IMR-90 (cell line): ENCODE measurements at regions not wholly inside any gene's neighbourhood (a gene's known extent, or its start where the extent isn't known, plus 50 kb on each side); places are given as distances from the start of the nearest gene placed in this dataset.

Source experiments
- ATAC-seq: fragments of 200-7000 bp; cut with Tn5 transposase; 2 replicates; pipeline ENCODE4 v1.9.1; 2020; ENCODE audit warnings: low read depth, mild to moderate bottlenecking, moderate library complexity
- BruUV-seq: library from RNA; stranded (reverse); fragments of 400-500 nt; replicated peaks from 2 replicates; lab custom pipeline; 2021; lab: Mats Ljungman, UMichigan
- CTCF ChIA-PET: fragments of 300-600 bp; formaldehyde crosslinking; extraction: SDS; loops from one replicate; lab custom pipeline; 2021; ENCODE audit warnings: antibody characterized with exemption; lab: Yijun Ruan, JAX
- POLR2A ChIA-PET: fragments of 300-600 bp; sonication (Branson Sonifier 250); formaldehyde crosslinking; loops from one replicate; lab custom pipeline; 2022; ENCODE audit warnings: antibody characterized with exemption; ENCODE audit not compliant: unreplicated experiment; lab: Charles Lee
- DNase-seq: peaks from one replicate; pipeline ENCODE4 v3.0.0; 2013
- H2AFZ ChIP-seq: replicated peaks from 2 replicates; pipeline ENCODE3; 2013; ENCODE audit warnings: low read length, mild to moderate bottlenecking; ENCODE audit not compliant: poor library complexity
- H2AK5ac ChIP-seq: 2 replicates; pipeline ENCODE4 v1.6.1; 2013; ENCODE audit warnings: low read depth, low read length, inconsistent platforms
- H2AK9ac ChIP-seq: replicated peaks from 2 replicates; pipeline ENCODE3; 2013; ENCODE audit warnings: mild to moderate bottlenecking, low read depth, low read length, moderate library complexity; ENCODE audit not compliant: poor library complexity
- H2BK120ac ChIP-seq: 2 replicates; pipeline ENCODE4 v1.6.1; 2013; ENCODE audit warnings: low read depth, low read length, inconsistent platforms
- H2BK15ac ChIP-seq: 3 replicates; pipeline ENCODE4 v1.6.1; 2013; ENCODE audit warnings: low read depth, low read length, inconsistent platforms
- H2BK20ac ChIP-seq: 2 replicates; pipeline ENCODE4 v1.6.1; 2013; ENCODE audit warnings: low read depth, mild to moderate bottlenecking, inconsistent platforms, low read length, moderate library complexity
- H2BK5ac ChIP-seq: 2 replicates; pipeline ENCODE4 v1.6.1; 2013; ENCODE audit warnings: mild to moderate bottlenecking, low read depth, low read length, inconsistent platforms; ENCODE audit not compliant: poor library complexity, severe bottlenecking
- H3K14ac ChIP-seq: replicated peaks from 2 replicates; pipeline ENCODE4 v1.6.1; 2013; ENCODE audit warnings: low read depth, low read length, inconsistent platforms
- H3K18ac ChIP-seq: 2 replicates; pipeline ENCODE4 v1.6.1; 2013; ENCODE audit warnings: low read depth, low read length, control low read depth
- H3K23ac ChIP-seq: 2 replicates; pipeline ENCODE4 v1.6.1; 2013; ENCODE audit warnings: low read depth, low read length, inconsistent platforms
- H3K27ac ChIP-seq: 2 replicates; pipeline ENCODE4 v1.5.1; 2013; ENCODE audit warnings: mild to moderate bottlenecking, control low read depth, low read length; ENCODE audit not compliant: insufficient read depth
- H3K27me3 ChIP-seq: 2 replicates; pipeline ENCODE4 v1.6.1; 2013; ENCODE audit warnings: low read length; ENCODE audit not compliant: control insufficient read depth, insufficient read depth
- H3K36me3 ChIP-seq: 2 replicates; pipeline ENCODE4 v1.6.1; 2013; ENCODE audit warnings: low read length, mixed read lengths; ENCODE audit not compliant: control insufficient read depth, insufficient read depth
- H3K4ac ChIP-seq: 2 replicates; pipeline ENCODE4 v1.6.1; 2013; ENCODE audit warnings: low read depth, low read length, inconsistent platforms
- H3K4me1 ChIP-seq: 2 replicates; pipeline ENCODE4 v1.6.1; 2013; ENCODE audit warnings: low read length, mixed read lengths; ENCODE audit not compliant: control insufficient read depth, insufficient read depth
- H3K4me2 ChIP-seq: 2 replicates; pipeline ENCODE4 v1.6.1; 2013; ENCODE audit warnings: low read depth, mild to moderate bottlenecking, control low read depth, low read length, moderate library complexity
- H3K4me3 ChIP-seq: 2 replicates; pipeline ENCODE4 v1.5.1; 2013; ENCODE audit warnings: low read depth, mild to moderate bottlenecking, control low read depth, low read length, moderate library complexity; ENCODE audit not compliant: insufficient read depth
- H3K56ac ChIP-seq: 2 replicates; pipeline ENCODE4 v1.6.1; 2013; ENCODE audit warnings: low read length, inconsistent platforms; ENCODE audit not compliant: insufficient read depth; ENCODE audit errors: extremely low read depth
- H3K79me1 ChIP-seq, 2 experiments: 2 replicates each; pipeline ENCODE4 v1.6.1; 2013; ENCODE audit warnings: low read length in 2 of 2, inconsistent platforms in 1 of 2, low read depth in 1 of 2
- H3K9ac ChIP-seq: 2 replicates; pipeline ENCODE4 v1.6.1; 2013; ENCODE audit warnings: low read depth, low read length, control low read depth
- H3K9me1 ChIP-seq: 2 replicates; pipeline ENCODE4 v1.6.1; 2013; ENCODE audit warnings: low read length, inconsistent platforms; ENCODE audit not compliant: insufficient read depth
- H3K9me3 ChIP-seq: 2 replicates; pipeline ENCODE4 v1.6.1; 2013; ENCODE audit warnings: low read length; ENCODE audit not compliant: control insufficient read depth, insufficient read depth
- H4K20me1 ChIP-seq: 2 replicates; pipeline ENCODE4 v1.6.1; 2013; ENCODE audit warnings: low read length, inconsistent platforms; ENCODE audit not compliant: insufficient read depth
- H4K5ac ChIP-seq: 2 replicates; pipeline ENCODE4 v1.6.1; 2013; ENCODE audit warnings: mild to moderate bottlenecking, low read depth, low read length, control low read depth
- H4K8ac ChIP-seq, 2 experiments: 2 replicates each; pipeline ENCODE4 v1.6.1; 2013; ENCODE audit warnings: low read depth in 2 of 2, low read length in 2 of 2, control low read depth in 1 of 2, inconsistent platforms in 1 of 2
- H4K91ac ChIP-seq: 2 replicates; pipeline ENCODE4 v1.6.1; 2013; ENCODE audit warnings: low read depth, low read length, inconsistent platforms; ENCODE audit not compliant: insufficient read depth
- BHLHE40 ChIP-seq: fragments of 150-350 bp; IDR thresholded peaks from 2 replicates; pipeline ENCODE4 v1.6.1; 2016; ENCODE audit warnings: mild to moderate bottlenecking, low read depth, low read length
- CHD1 ChIP-seq: IDR thresholded peaks from 2 replicates; pipeline ENCODE4 v1.6.1; 2012; ENCODE audit warnings: low read depth, low read length, improper control_type of control experiment
- FOS ChIP-seq: fragments of 150-350 bp; IDR thresholded peaks from 2 replicates; pipeline ENCODE4 v1.6.1; 2016; ENCODE audit warnings: low read depth, low read length
- MAFK ChIP-seq: IDR thresholded peaks from 2 replicates; pipeline ENCODE4 v1.6.1; 2012; ENCODE audit warnings: low read depth, low read length, improper control_type of control experiment
- MAZ ChIP-seq: IDR thresholded peaks from 2 replicates; pipeline ENCODE4 v1.6.1; 2012; ENCODE audit warnings: low read depth, mild to moderate bottlenecking, low read length, improper control_type of control experiment, moderate library complexity, borderline replicate concordance
- MXI1 ChIP-seq: IDR thresholded peaks from 2 replicates; pipeline ENCODE4 v1.6.1; 2012; ENCODE audit warnings: low read depth, mild to moderate bottlenecking, low read length, moderate library complexity, borderline replicate concordance
- NFE2L2 ChIP-seq: fragments of 150-350 bp; IDR thresholded peaks from 2 replicates; pipeline ENCODE4 v1.6.1; 2016; ENCODE audit warnings: low read depth, mild to moderate bottlenecking, low read length
- POLR2A ChIP-seq: IDR thresholded peaks from 2 replicates; pipeline ENCODE4 v1.6.1; 2012; ENCODE audit warnings: mild to moderate bottlenecking, low read depth, low read length
- RAD21 ChIP-seq: IDR thresholded peaks from 2 replicates; pipeline ENCODE4 v1.6.1; 2012; ENCODE audit warnings: low read length, improper control_type of control experiment
- RCOR1 ChIP-seq: IDR thresholded peaks from 2 replicates; pipeline ENCODE4 v1.6.1; 2012; ENCODE audit warnings: mild to moderate bottlenecking, low read length, improper control_type of control experiment; ENCODE audit not compliant: insufficient replicate concordance
- SMC3 ChIP-seq: fragments of 150-350 bp; IDR thresholded peaks from 2 replicates; pipeline ENCODE4 v1.6.1; 2016; ENCODE audit warnings: low read depth, mild to moderate bottlenecking, antibody characterized with exemption, low read length, moderate library complexity
- WGBS, 2 experiments: methylation state at CpG; one replicate each; pipeline versions ENCODE4 v1.1.5 to v1.1.7; 2013; ENCODE audit warnings: missing lambda C conversion rate in 2 of 2; ENCODE audit not compliant: insufficient read length in 1 of 2; ENCODE audit errors: extremely low coverage in 2 of 2; 5-methylcytosine and 5-hydroxymethylcytosine counted together
- dilution Hi-C: fragments of 300-500 bp; cut with HindIII; formaldehyde crosslinking; loops from one replicate; pipeline ENCODE4 v1.14.3; 2018; ENCODE audit warnings: low sequenced_read_pairs; ENCODE audit not compliant: unreplicated experiment
- in situ Hi-C: fragments of 300-500 bp; cut with MboI; formaldehyde crosslinking; loops from 3 replicates; pipeline ENCODE4 v1.14.3; 2019; ENCODE audit warnings: low sequenced_read_pairs, inconsistent platforms, mixed read lengths
- intact Hi-C: fragments of 100-400 bp; cut with micrococcal nuclease; formaldehyde crosslinking; loops from 2 replicates; pipeline ENCODE4 v1.10.0; 2022
- TF ChIP-seq, protein P1 (sequence below): conservative IDR thresholded peaks from 2 replicates; pipeline ENCODE4 v1.5.1; 2012; ENCODE audit warnings: mild to moderate bottlenecking, low read depth, low read length, improper control_type of control experiment
- TF ChIP-seq, protein P2 (sequence below): fragments of 150-350 bp; IDR thresholded peaks from 2 replicates; pipeline ENCODE4 v1.6.1; 2016; ENCODE audit warnings: low read depth, mild to moderate bottlenecking, low read length, moderate library complexity, borderline replicate concordance
- TF ChIP-seq, protein P3 (sequence below): fragments of 150-350 bp; IDR thresholded peaks from 2 replicates; pipeline ENCODE4 v1.6.1; 2017; ENCODE audit warnings: mild to moderate bottlenecking, antibody characterized with exemption, low read length, low read depth

DNA sequence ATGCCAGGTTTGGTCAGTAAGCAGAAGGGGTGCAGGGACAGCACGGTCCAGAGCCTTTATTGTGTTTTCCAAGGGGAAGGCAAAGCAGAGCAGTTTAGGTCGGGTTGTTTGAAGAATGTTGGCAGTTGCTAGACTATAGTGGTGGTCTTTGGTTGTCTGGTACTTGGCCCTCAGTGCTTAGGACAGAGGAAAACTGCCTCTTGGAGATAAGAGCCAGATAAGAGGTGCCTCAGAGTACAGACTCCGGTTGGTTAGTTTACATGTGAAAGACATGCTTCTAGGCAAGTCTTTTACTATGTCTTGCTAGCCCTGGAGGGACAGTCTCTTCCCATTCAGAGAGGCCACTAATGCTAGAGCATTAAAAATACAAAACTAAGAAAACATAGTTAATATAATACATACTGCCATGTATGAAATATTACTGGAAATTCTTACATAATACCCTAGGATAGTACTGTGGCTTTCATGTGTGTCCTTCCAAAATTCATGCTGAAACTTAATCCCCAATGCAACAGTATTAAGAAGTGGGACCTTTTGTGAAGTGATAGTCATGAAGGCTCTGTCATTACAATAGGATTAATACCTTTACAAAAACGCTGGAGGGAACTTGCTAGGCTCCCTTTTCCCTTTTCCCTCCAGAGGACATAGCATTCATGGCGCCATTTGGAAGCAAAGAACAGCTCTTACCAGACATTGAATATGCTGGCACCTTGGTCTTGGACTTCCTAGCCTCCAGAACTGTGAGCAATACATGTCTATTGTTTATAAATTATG is 280.4 kb downstream of the TMEM167A start:
- H3K9ac ChIP-seq, result no peak overlapping the region

More for the DNA sequence above, 280.4 kb downstream of the TMEM167A start:
- Histone ChIP-seq H3K36me3 (no peaks in the 10 kb centered on the region), H3K27me3 (no peaks in the 10 kb centered on the region), H4K8ac (no peak overlapping the region), H2BK15ac (no peak overlapping the region), H3K23ac (no peak overlapping the region), H2AK9ac (no peak overlapping the region), H3K9me3 (no peaks in the 10 kb centered on the region), H2BK20ac (no peak overlapping the region), H3K9me1 (no peaks in the 10 kb centered on the region), H3K4me1 (no peaks in the 10 kb centered on the region), H2BK120ac (no peak overlapping the region), H2AK5ac (no peak overlapping the region), H3K4ac (no peak overlapping the region), H2AFZ (no peak overlapping the region), H3K56ac (no peak overlapping the region), H4K91ac (no peak overlapping the region), H3K14ac (no peak overlapping the region), H4K5ac (no peak overlapping the region), H2BK5ac (no peak overlapping the region), H3K79me1 (no peaks in the 10 kb centered on the region), H4K20me1 (no peaks in the 10 kb centered on the region), H3K18ac (no peak overlapping the region), H3K4me2 (no peak overlapping the region), H3K4me3 (no peak overlapping the region), H3K27ac (no peak overlapping the region)
- intact Hi-C loops (loop anchor here (2.0 to 10.0 kb wide), 3 partner anchors 444 to 675 kb away; partner anchors contain the start of gene VCAN), dilution Hi-C loops (no loop called here), in situ Hi-C loops (loop anchor here (25.0 kb wide), 1 partner anchor 435 kb away; no protein-coding TSS in a partner anchor)
- ChIA-PET POLR2A (no interaction called here), CTCF (no interaction called here)
- TF ChIP-seq MAZ (no peak), MAFK (no peak), CHD1 (no peak), SMC3 (no peak), BHLHE40 (no peak), FOS (no peak), RCOR1 (no peak), POLR2A (no peak), NFE2L2 (no peak), MXI1 (no peak), RAD21 (no peak)
- TF ChIP-seq, protein P1, sequence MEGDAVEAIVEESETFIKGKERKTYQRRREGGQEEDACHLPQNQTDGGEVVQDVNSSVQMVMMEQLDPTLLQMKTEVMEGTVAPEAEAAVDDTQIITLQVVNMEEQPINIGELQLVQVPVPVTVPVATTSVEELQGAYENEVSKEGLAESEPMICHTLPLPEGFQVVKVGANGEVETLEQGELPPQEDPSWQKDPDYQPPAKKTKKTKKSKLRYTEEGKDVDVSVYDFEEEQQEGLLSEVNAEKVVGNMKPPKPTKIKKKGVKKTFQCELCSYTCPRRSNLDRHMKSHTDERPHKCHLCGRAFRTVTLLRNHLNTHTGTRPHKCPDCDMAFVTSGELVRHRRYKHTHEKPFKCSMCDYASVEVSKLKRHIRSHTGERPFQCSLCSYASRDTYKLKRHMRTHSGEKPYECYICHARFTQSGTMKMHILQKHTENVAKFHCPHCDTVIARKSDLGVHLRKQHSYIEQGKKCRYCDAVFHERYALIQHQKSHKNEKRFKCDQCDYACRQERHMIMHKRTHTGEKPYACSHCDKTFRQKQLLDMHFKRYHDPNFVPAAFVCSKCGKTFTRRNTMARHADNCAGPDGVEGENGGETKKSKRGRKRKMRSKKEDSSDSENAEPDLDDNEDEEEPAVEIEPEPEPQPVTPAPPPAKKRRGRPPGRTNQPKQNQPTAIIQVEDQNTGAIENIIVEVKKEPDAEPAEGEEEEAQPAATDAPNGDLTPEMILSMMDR, result no peak
- TF ChIP-seq, protein P2, sequence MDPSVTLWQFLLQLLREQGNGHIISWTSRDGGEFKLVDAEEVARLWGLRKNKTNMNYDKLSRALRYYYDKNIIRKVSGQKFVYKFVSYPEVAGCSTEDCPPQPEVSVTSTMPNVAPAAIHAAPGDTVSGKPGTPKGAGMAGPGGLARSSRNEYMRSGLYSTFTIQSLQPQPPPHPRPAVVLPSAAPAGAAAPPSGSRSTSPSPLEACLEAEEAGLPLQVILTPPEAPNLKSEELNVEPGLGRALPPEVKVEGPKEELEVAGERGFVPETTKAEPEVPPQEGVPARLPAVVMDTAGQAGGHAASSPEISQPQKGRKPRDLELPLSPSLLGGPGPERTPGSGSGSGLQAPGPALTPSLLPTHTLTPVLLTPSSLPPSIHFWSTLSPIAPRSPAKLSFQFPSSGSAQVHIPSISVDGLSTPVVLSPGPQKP, result no peak
- TF ChIP-seq, protein P3, sequence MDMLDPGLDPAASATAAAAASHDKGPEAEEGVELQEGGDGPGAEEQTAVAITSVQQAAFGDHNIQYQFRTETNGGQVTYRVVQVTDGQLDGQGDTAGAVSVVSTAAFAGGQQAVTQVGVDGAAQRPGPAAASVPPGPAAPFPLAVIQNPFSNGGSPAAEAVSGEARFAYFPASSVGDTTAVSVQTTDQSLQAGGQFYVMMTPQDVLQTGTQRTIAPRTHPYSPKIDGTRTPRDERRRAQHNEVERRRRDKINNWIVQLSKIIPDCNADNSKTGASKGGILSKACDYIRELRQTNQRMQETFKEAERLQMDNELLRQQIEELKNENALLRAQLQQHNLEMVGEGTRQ, result no peak
- ATAC-seq, result no peak
- no TSS peak for BruUV-seq
- DNase-seq, result no peak
- 50% methylated on average over 1 of the region's 5 CpGs; no CpG with 5 or more reads in 1 of the 2 experiments for WGBS, 2 experiments
